CD4-positive, alpha-beta T cell treated with Interferon gamma for 1 hour (primary cell): ENCODE measurements at regions not wholly inside any gene's neighbourhood (a gene's known extent, or its start where the extent isn't known, plus 50 kb on each side); places are given as distances from the start of the nearest gene placed in this dataset.
A peak's percentile ranks its signal among the peaks of the same experiment; 100 is the strongest.

Experiments
- DNase-seq: peaks from one replicate; pipeline ENCODE4 v3.0.0-alpha.2; 2020

GRCh38 chr9:129504404-129504803, 116.5 kb downstream of the C9orf50 start:
- DNase-seq = no peak

GRCh38 chr9:129501771-129502319, 119.1 kb downstream of the C9orf50 start:
- no peak for DNase-seq

DNA sequence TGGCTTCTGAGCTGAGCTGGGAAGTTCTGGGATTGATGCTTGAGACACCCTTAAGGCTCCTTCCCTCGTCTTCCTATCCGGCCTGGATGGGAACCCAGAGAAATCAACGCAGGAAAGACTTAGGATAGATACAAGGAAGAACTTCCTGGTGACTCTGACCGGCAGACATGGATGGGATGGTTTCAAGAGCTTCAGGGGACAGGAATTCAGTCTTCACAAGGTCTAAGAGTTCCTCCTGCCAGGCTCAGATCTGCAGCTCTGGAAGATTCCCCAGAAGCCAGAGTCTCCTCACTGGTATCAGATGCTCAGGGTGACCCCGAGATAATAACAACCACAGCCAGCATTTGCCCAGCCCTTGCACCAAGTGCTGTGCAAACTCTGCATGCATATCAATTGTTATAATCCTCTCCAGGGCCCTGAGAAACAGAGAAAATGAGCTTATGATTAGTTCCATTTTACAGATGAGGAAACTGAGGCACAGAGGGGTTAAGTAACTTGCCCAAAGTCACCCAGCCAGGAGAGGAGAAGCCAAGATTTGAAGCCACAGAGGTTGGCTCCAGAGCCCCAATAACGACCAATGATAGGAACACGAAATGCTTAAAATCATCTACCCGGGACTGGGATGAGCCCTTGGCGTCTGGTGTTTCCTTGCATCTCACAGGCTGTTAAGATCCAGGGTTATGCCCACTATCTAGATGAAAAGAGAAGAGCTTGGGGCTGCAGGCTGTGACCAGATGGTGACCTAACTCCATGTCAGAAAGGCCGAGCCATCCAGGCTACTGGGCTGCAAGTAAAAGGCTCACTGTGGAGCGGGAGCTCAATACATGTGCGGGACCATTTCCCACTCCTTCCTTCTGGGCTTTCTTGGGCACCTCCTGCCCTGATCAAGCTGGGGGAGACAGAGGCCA, 119.8 kb downstream of the C9orf50 start:
- no peak for DNase-seq

DNA sequence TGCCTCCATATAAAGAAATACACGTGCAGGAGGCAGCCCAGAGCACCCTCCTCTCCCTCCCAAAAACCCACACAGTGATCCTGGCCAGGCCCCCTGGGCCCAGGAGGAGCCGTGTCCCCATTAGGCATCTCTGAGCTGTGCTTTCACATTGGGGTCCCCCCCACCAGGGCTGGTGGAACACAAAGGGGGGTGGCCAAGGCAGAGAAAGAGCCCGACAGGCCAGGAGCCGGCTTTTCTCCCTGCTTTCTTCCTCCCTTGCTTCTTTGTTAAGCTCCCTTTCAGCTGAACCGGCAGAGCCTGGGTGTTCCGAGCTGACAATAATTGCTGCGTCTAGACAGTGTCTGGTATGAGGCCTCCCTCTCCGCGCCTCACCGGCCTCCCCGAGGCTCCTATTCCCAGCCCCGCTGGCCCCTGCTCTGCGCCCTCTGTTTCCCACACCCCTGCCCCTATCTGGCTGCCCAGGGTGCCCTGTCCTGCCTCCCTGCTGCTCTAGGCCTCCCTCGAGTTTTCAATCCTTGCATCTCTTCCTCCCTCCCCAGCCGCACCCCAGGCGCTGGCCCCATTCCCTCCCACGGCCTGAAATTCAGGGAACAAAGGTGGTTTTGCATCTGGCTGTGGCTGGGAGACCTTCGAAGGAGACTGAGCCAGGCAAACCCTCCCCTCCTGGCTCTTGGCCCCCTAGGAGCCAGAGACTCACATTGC, 120.6 kb downstream of the C9orf50 start:
- no peak for DNase-seq

DNA sequence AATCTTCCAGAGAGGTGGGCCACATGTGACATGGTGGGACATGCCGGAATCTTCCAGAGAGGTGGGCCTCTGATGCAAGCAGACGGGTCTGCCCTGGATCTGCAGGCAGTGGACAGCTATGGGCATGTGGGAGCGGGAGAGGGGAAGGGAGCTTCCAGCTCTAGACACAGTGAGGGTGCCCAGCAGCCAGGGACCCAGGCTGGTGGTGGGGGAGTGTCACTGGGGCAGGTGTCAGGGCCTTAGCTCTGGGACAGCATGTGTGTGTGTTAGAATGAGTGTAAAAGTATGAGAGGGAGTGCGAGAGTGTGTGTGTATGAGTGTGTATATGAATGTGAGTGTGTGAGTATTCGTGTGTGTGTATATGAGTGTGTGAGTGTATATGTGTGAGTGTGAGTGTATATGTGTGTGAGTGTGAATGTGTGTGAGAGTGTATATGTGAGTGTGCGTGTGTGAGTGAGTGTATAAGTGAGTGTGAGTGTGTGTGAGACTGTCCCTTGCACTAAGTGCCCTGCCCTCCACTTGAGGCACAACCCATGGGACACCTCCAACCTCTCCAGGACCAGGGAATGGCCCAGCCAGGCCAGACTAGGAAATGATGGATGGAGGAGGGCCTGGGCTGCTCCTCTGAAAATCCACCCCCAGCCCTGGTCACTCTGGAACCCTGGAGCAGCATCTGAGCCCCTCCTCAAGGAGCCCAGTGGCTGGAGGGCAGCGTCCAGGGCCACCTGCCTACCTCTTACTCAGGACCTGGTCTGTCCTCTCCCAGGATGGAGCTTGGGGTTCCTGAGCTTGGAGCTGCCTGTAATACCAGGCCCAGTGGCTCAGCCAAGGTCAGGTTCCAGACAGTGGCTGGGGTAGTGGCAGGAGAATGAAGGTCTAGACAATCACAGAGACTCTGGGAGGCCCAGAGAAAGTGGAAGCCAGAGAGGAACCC, 122.2 kb downstream of the C9orf50 start:
- DNase-seq = no peak

- no peak for DNase-seq
Measured at GRCh38 chr9:129497813-129498450, 123.0 kb downstream of the C9orf50 start.

GRCh38 chr9:129497005-129497812, 123.7 kb downstream of the C9orf50 start:
- no peak for DNase-seq

DNA sequence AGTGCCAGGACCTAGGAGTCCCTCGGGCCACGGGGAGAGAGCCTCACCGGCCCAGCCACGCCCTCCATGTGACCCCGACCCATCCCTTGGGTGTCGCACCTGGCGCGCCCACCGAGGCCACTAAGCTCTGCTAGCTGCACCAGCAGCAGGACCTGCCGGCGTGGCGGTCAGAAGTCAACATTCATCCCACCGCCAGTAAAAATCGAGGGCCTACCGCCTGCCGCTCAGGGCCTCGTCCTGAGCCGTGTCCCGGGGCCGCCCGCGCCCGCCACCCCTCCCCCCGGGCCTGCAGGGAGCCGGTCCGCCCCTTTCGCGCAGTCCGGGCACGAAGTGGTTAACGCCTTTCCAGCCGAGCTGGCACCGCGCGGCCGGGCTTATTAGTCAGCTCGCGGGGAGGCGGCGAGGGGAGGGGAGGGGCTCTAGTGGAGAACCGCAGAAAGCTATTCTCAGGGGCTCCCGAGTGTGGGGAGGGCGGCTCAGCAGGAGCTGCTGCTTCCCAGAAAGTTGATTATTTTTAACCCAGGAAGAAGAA, 124.4 kb downstream of the C9orf50 start:
- DNase-seq = peak; percentile 76

DNA sequence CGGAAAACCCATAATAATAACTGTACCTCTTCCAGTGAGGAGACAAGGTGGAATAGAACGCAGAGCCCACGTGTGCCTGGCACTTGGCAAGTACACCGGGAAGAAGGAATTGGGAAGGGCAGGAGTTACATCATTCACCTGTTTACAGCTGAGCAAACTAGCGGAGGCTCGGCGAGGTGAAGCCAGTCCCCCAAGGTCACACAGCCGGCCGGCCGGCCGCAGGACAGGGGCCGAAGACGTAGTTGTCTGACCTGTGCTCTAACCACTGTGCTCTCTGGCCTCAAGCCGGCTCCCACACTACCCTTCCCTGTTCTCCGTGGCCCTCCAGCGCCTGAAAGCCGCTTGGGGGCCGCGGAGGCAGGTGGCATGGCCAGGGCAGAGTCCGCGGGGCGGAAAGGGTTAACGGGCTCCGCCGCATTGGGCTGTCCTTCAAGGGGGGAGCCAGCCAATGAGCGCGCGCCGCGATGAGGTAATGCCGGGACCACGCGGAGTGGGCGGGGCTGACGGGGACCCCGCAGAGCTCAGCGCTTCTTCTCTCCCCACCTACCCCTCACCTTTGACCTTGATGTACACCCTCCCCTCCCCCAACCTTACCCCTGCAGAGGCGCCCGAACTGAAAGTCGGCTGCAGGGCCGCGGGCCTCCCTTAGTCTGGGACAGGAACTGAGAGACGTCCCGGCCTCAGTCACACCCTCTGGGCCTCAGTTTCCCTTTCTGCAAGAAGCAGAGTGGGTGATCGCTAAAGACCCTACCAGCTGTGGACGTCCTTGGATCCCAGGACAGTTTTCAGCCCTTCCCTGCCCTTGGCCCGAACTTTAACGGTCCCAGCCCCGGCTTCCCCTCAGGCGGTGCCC, 125.1 kb downstream of the C9orf50 start:
- peak; percentile 89 for DNase-seq

GRCh38 chr9:129494113-129494789, 126.7 kb downstream of the C9orf50 start:
- no peak for DNase-seq

- no peak for DNase-seq
Measured at GRCh38 chr9:129493706-129494047, 127.2 kb downstream of the C9orf50 start.

DNA sequence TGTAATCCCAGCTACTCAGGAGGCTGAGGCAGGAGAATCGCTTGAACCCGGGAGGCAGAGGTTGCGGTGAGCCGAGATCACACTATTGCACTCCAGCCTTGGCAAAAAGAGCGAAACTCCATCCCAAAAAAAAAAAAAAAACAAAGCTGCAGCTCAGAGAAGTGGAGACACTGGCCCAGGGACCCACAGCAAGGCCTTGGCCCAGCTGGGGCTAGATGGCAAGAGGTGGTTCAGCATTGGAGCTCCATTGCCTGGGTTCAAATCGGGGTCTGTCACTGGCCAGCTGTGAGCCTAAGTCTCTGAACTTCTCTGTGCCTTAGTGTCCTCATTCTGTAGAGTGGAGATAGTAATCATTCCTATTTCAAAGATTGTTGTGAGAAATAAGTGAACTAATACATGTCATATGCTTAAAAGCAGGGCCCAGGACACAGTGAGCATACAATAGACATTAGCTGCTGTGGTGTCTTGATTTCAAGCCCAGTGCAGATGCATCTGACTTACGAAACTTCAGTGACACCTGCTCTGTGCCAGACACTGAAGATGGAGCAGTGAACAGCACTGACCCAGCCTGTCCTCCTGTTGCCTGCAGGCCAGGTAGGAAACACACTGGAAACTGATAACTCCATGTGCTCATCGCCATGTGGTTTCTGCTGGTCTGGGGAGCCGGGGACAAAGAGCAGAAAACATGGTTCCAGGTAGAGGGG, 127.7 kb downstream of the C9orf50 start:
- no peak for DNase-seq

GRCh38 chr9:129491487-129491855, 129.4 kb downstream of the C9orf50 start:
- peak; percentile 32 for DNase-seq

- no peak for DNase-seq
Measured at GRCh38 chr9:129490583-129491486, 130.1 kb downstream of the C9orf50 start.

GRCh38 chr9:129489838-129490582, 130.9 kb downstream of the C9orf50 start:
- peak; percentile 79 for DNase-seq

DNA sequence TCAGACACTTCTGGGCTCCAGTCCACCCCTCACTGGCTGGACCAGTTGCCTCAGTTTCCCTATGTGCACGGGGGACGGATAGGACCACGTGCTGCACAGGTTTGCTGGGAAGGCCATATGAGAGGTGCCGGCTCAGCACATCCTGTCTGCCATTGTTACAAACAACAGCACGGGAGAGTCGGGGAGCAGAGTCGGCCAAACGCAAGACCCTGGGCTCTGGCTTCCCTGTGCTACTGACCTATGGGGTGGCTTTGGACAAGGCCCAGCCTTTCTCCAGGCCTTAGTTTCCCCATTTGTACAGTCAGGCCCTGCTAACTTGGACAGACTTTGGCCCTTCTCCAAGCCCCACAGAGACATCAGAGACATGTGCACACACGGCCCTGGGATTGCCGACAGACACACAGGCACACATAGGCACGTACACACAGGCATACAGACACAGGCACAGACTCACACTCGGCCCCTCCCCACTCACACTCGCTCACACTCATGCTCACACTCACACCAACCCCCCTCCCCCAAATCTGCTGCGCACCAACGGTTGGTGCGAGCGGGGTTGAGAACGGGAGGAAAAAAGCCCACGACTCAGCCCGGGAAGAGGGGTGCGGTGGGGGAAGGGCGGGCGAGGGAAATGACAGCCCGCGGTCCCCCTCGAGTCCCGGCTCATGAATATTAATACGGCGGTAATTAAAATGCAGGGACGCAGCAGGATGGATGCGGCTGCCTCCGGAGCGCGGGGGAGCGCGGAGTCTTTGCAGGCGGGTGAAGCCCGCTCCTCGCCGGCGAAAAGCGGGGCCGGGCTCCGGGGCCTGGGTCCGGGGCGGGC, 133.0 kb downstream of the C9orf50 start:
- peak; percentile 64 for DNase-seq
